ENCODE measurements at regions not wholly inside any gene's neighbourhood (a gene's known extent, or its start where the extent isn't known, plus 50 kb on each side); places are given as distances from the start of the nearest gene placed in this dataset.

- ChIA-PET POLR2A (no interaction called here), CTCF (interaction anchor here (1.1 kb wide), 1 partner anchor 9 kb away, joined by 3 read pairs; no protein-coding TSS in a partner anchor)
- DNase-seq (no peak), ATAC-seq (ENCODE audit: low read depth) (no peak)
- no peak overlapping the region for H3K27ac ChIP-seq (ENCODE audit: low read length in 2 of 2)
- no peaks in the 10 kb centered on the region for H4K20me1 ChIP-seq (ENCODE audit: control insufficient read depth, insufficient read depth, low read length, poor library complexity, severe bottlenecking)
- no peak overlapping the region for H3K4me2 ChIP-seq (replicated peaks; ENCODE audit: low read depth, low read length, poor library complexity, severe bottlenecking)
- H3K4me1 Mint-ChIP-seq, result no peaks in the 10 kb centered on the region
- H3K27me3 Mint-ChIP-seq, result peaks cover 31% of the 10 kb centered on the region
- no peak overlapping the region for H2AFZ ChIP-seq (ENCODE audit: insufficient read depth, low read depth, low read length, poor library complexity, severe bottlenecking)
- no peaks in the 10 kb centered on the region for H3K4me1 ChIP-seq (ENCODE audit: control insufficient read depth in 2 of 2, insufficient read depth in 2 of 2, low read length in 2 of 2)
- no CpG with 5 or more reads among the region's 1 CpG for WGBS (ENCODE audit: insufficient coverage)
- H3K9me3 Mint-ChIP-seq (ENCODE audit: insufficient read depth), result no peaks in the 10 kb centered on the region
- no peaks in the 10 kb centered on the region for H3K36me3 ChIP-seq (replicated peaks in 1 of 2; ENCODE audit: control extremely low read depth in 1 of 2, control insufficient read depth in 1 of 2, extremely low read depth in 1 of 2, insufficient read depth in 2 of 2, low read length in 1 of 2)
- intact Hi-C loops (cut with micrococcal nuclease), result no loop called here
- peaks cover 0 to 3% (median 0%) of the 10 kb centered on the region in 3 donors for H3K9me3 ChIP-seq (ENCODE audit: control extremely low read depth in 1 of 3, control insufficient read depth in 2 of 3, insufficient read depth in 1 of 3, low read length in 2 of 3)
- H3K27me3 ChIP-seq (replicated peaks in 1 of 4; ENCODE audit: control extremely low read depth in 1 of 4, control insufficient read depth in 3 of 4, insufficient read depth in 4 of 4, low read length in 3 of 4), result no peaks in the 10 kb centered on the region
- no peak overlapping the region for H3K4me3 ChIP-seq (ENCODE audit: control extremely low read depth in 1 of 5, extremely low read depth in 1 of 5, insufficient read depth in 1 of 5, low read depth in 2 of 5, low read length in 4 of 5)
- no peak overlapping the region for H3K27ac Mint-ChIP-seq
- H3K4me3 Mint-ChIP-seq, result no peak overlapping the region
- H3K79me2 ChIP-seq (ENCODE audit: control insufficient read depth, insufficient read depth, low read length), result no peaks in the 10 kb centered on the region
- H3K9ac ChIP-seq (ENCODE audit: low read length), result no peak overlapping the region
- TF ChIP-seq CTCF (IDR thresholded peaks at IDR 0.05), result no peak
- TF ChIP-seq EZH2 (IDR thresholded peaks at IDR 0.05; ENCODE audit: borderline replicate concordance, insufficient read depth, low read depth, low read length, poor library complexity, severe bottlenecking), result no peak
Observed at GRCh38 chr4:153948041-153948440, 159.2 kb upstream of the SFRP2 start.

- no peak for DNase-seq
- no peaks in the 10 kb centered on the region for H4K20me1 ChIP-seq (ENCODE audit: control insufficient read depth, insufficient read depth, low read length, poor library complexity, severe bottlenecking)
- Mint-ChIP-seq H3K9me3 (ENCODE audit: insufficient read depth) (no peaks in the 10 kb centered on the region), H3K27me3 (peaks cover 32% of the 10 kb centered on the region), H3K4me3 (no peak overlapping the region), H3K27ac (no peak overlapping the region), H3K4me1 (no peaks in the 10 kb centered on the region)
- H3K9ac ChIP-seq (ENCODE audit: low read length), result no peak overlapping the region
- H2AFZ ChIP-seq (ENCODE audit: insufficient read depth, low read depth, low read length, poor library complexity, severe bottlenecking), result no peak overlapping the region
- H3K27ac ChIP-seq (ENCODE audit: low read length in 2 of 2), result no peak overlapping the region
- intact Hi-C loops (cut with micrococcal nuclease), result no loop called here
- ChIA-PET POLR2A (no interaction called here), CTCF (no interaction called here)
- no peaks in the 10 kb centered on the region for H3K79me2 ChIP-seq (ENCODE audit: control insufficient read depth, insufficient read depth, low read length)
- TF ChIP-seq EZH2 (IDR thresholded peaks at IDR 0.05; ENCODE audit: borderline replicate concordance, insufficient read depth, low read depth, low read length, poor library complexity, severe bottlenecking) (no peak), CTCF (IDR thresholded peaks at IDR 0.05) (no peak)
- ATAC-seq (ENCODE audit: low read depth), result no peak
- no peaks in the 10 kb centered on the region for H3K9me3 ChIP-seq (ENCODE audit: control extremely low read depth in 1 of 3, control insufficient read depth in 2 of 3, insufficient read depth in 1 of 3, low read length in 2 of 3)
- no peak overlapping the region for H3K4me3 ChIP-seq (ENCODE audit: control extremely low read depth in 1 of 5, extremely low read depth in 1 of 5, insufficient read depth in 1 of 5, low read depth in 2 of 5, low read length in 4 of 5)
- H3K4me1 ChIP-seq (ENCODE audit: control insufficient read depth in 2 of 2, insufficient read depth in 2 of 2, low read length in 2 of 2), result no peaks in the 10 kb centered on the region
- no peaks in the 10 kb centered on the region for H3K27me3 ChIP-seq (replicated peaks in 1 of 4; ENCODE audit: control extremely low read depth in 1 of 4, control insufficient read depth in 3 of 4, insufficient read depth in 4 of 4, low read length in 3 of 4)
- H3K4me2 ChIP-seq (replicated peaks; ENCODE audit: low read depth, low read length, poor library complexity, severe bottlenecking), result no peak overlapping the region
- WGBS (ENCODE audit: insufficient coverage), result no CpG with 5 or more reads among the region's 1 CpG
- H3K36me3 ChIP-seq (replicated peaks in 1 of 2; ENCODE audit: control extremely low read depth in 1 of 2, control insufficient read depth in 1 of 2, extremely low read depth in 1 of 2, insufficient read depth in 2 of 2, low read length in 1 of 2), result no peaks in the 10 kb centered on the region
Observed at GRCh38 chr4:153947124-153947523, 158.2 kb upstream of the SFRP2 start.
